Keratinocyte (primary cell): ENCODE measurements at regions not wholly inside any gene's neighbourhood (a gene's known extent, or its start where the extent isn't known, plus 50 kb on each side); places are given as distances from the start of the nearest gene placed in this dataset.
A peak's percentile ranks its signal among the peaks of the same experiment; 100 is the strongest.

ENCODE experiments used
- DNase-seq: peaks from one replicate; pipeline ENCODE4 v3.0.0-alpha.2; 2011; ENCODE audit warnings: low read depth, missing footprints, low spot score
- FAIRE-seq: peaks from 2 replicates; lab custom pipeline; 2011; peaks lifted over from hg19 to GRCh38; lab: Jason Lieb, UNC
- H2AFZ ChIP-seq: 2 replicates; pipeline ENCODE4 v1.6.0; 2012; ENCODE audit warnings: low read length, control low read depth, inconsistent platforms; ENCODE audit not compliant: control insufficient read depth
- H3K27ac ChIP-seq: 2 replicates; pipeline ENCODE4 v1.5.1; 2011; ENCODE audit warnings: low read length; ENCODE audit not compliant: control insufficient read depth, insufficient read depth
- H3K27me3 ChIP-seq: 3 replicates; pipeline ENCODE4 v1.6.0; 2011; ENCODE audit warnings: low read length; ENCODE audit not compliant: control insufficient read depth, insufficient read depth; ENCODE audit errors: extremely low read depth
- H3K36me3 ChIP-seq, 2 experiments: 2 replicates in 1 of 2; 3 replicates in 1 of 2; pipeline ENCODE4 v1.5.1; 2011; ENCODE audit warnings: low read length in 2 of 2, mild to moderate bottlenecking in 1 of 2; ENCODE audit not compliant: control insufficient read depth in 2 of 2, insufficient read depth in 2 of 2; ENCODE audit errors: extremely low read depth in 1 of 2
- H3K4me1 ChIP-seq: 3 replicates; pipeline ENCODE4 v1.5.1; 2011; ENCODE audit warnings: low read length; ENCODE audit not compliant: control insufficient read depth, insufficient read depth; ENCODE audit errors: extremely low read depth
- H3K4me2 ChIP-seq: 3 replicates; pipeline ENCODE4 v1.6.0; 2011; ENCODE audit warnings: low read depth, low read length; ENCODE audit not compliant: control insufficient read depth, insufficient read depth; ENCODE audit errors: extremely low read depth
- H3K4me3 ChIP-seq, 3 experiments: fragments of 200-600 bp in 1 of 3; sonication (generic) in 1 of 3; 2 replicates in 2 of 3; 3 replicates in 1 of 3; pipeline ENCODE4 v1.5.1; 2011 to 2016; ENCODE audit warnings: low read length in 3 of 3, mild to moderate bottlenecking in 3 of 3, control low read depth in 2 of 3, inconsistent platforms in 1 of 3, low read depth in 1 of 3, mixed read lengths in 1 of 3, mixed run types in 1 of 3, moderate library complexity in 1 of 3; ENCODE audit not compliant: control insufficient read depth in 2 of 3, insufficient read depth in 2 of 3; ENCODE audit errors: extremely low read depth in 1 of 3
- H3K79me2 ChIP-seq: 2 replicates; pipeline ENCODE4 v1.6.0; 2012; ENCODE audit warnings: low read length; ENCODE audit not compliant: control insufficient read depth, insufficient read depth
- H3K9ac ChIP-seq: 3 replicates; pipeline ENCODE4 v1.6.0; 2011; ENCODE audit warnings: low read length; ENCODE audit not compliant: control insufficient read depth, insufficient read depth; ENCODE audit errors: extremely low read depth
- H3K9me1 ChIP-seq: 3 replicates; pipeline ENCODE4 v1.6.0; 2011; ENCODE audit warnings: low read length; ENCODE audit not compliant: control insufficient read depth, insufficient read depth; ENCODE audit errors: extremely low read depth
- H3K9me3 ChIP-seq: 2 replicates; pipeline ENCODE4 v1.5.1; 2012; ENCODE audit warnings: low read depth, low read length; ENCODE audit not compliant: control insufficient read depth
- H4K20me1 ChIP-seq: 3 replicates; pipeline ENCODE4 v1.6.0; 2011; ENCODE audit warnings: low read length; ENCODE audit not compliant: control insufficient read depth, insufficient read depth; ENCODE audit errors: extremely low read depth
- EZH2 ChIP-seq: IDR thresholded peaks from one replicate; pipeline ENCODE4 v1.6.1; 2012; ENCODE audit warnings: inconsistent platforms, mild to moderate bottlenecking, low read length, moderate library complexity
- dilution Hi-C: fragments of 300-500 bp; cut with MboI; formaldehyde crosslinking; loops from one replicate; pipeline ENCODE4 v1.7.0; 2020; ENCODE audit warnings: low sequenced_read_pairs; ENCODE audit not compliant: extremely low pct_ligation_motif_present
- TF ChIP-seq, protein P1 (sequence below), 3 experiments: IDR thresholded peaks in 1 of 3; conservative IDR thresholded peaks in 1 of 3; optimal IDR thresholded peaks in 1 of 3; 2 replicates in 2 of 3; 3 replicates in 1 of 3; pipeline versions ENCODE3 to v1.5.1; 2011; ENCODE audit warnings: low read length in 3 of 3, mild to moderate bottlenecking in 3 of 3, moderate library complexity in 2 of 3, control low read depth in 1 of 3, inconsistent platforms in 1 of 3; ENCODE audit not compliant: insufficient read depth in 2 of 3; ENCODE audit errors: extremely low read depth in 1 of 3

DNA sequence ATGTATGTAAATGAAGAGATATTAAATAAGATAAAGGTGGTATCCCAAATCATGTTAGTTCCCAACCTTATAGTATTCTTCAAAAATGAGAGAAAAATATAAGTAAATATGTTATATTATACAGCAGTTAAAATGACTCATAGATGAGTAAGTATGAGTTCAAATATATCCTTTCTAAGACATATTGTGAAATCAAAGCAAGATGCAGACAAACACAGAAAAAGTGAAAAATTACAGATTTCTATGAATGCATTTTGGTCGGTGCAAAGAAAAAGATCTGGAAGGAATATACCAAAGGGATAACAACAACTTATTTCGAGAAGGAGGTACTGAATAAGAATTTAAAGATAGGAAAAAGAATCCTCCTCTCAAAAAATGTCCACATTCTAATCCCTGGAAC, 181.2 kb upstream of the TTC14 start:
- dilution Hi-C loops = no loop called here
- TF ChIP-seq, protein P1, sequence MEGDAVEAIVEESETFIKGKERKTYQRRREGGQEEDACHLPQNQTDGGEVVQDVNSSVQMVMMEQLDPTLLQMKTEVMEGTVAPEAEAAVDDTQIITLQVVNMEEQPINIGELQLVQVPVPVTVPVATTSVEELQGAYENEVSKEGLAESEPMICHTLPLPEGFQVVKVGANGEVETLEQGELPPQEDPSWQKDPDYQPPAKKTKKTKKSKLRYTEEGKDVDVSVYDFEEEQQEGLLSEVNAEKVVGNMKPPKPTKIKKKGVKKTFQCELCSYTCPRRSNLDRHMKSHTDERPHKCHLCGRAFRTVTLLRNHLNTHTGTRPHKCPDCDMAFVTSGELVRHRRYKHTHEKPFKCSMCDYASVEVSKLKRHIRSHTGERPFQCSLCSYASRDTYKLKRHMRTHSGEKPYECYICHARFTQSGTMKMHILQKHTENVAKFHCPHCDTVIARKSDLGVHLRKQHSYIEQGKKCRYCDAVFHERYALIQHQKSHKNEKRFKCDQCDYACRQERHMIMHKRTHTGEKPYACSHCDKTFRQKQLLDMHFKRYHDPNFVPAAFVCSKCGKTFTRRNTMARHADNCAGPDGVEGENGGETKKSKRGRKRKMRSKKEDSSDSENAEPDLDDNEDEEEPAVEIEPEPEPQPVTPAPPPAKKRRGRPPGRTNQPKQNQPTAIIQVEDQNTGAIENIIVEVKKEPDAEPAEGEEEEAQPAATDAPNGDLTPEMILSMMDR (optimal IDR thresholded peaks at IDR 0.05 in 1 of 3, IDR thresholded peaks at IDR 0.05 in 1 of 3, conservative IDR thresholded peaks at IDR 0.05 in 1 of 3; ENCODE audit: extremely low read depth in 1 of 3, insufficient read depth in 2 of 3, low read length in 3 of 3) = no peak
- no peak for TF ChIP-seq EZH2
- no peak overlapping the region for H3K4me3 ChIP-seq
- no peaks in the 10 kb centered on the region for H3K27me3 ChIP-seq
- peaks cover 15% of the 10 kb centered on the region for H3K4me1 ChIP-seq
- no peak for FAIRE-seq
- H4K20me1 ChIP-seq = no peaks in the 10 kb centered on the region
- peaks cover 7% of the 10 kb centered on the region for H3K79me2 ChIP-seq
- peak overlapping the region; percentile 2 for H3K4me2 ChIP-seq
- H3K36me3 ChIP-seq = no peaks in the 10 kb centered on the region
- DNase-seq = no peak
- H3K9ac ChIP-seq = no peak overlapping the region
- no peaks in the 10 kb centered on the region for H3K9me3 ChIP-seq
- peak overlapping the region; percentile 26 for H3K27ac ChIP-seq
- no peak overlapping the region for H2AFZ ChIP-seq
- H3K9me1 ChIP-seq = no peaks in the 10 kb centered on the region

GRCh38 chr3:180421221-180421620, 180.7 kb upstream of the TTC14 start:
- Histone ChIP-seq H3K27me3 (no peaks in the 10 kb centered on the region), H2AFZ (no peak overlapping the region), H3K36me3 (no peaks in the 10 kb centered on the region), H3K9me3 (no peaks in the 10 kb centered on the region), H3K27ac (no peak overlapping the region), H3K79me2 (peaks cover 7% of the 10 kb centered on the region), H3K9ac (no peak overlapping the region), H3K4me1 (peaks cover 13% of the 10 kb centered on the region), H3K9me1 (no peaks in the 10 kb centered on the region), H3K4me3 (no peak overlapping the region), H3K4me2 (no peak overlapping the region), H4K20me1 (no peaks in the 10 kb centered on the region)
- TF ChIP-seq EZH2 = no peak
- TF ChIP-seq, protein P1 (optimal IDR thresholded peaks at IDR 0.05 in 1 of 3, IDR thresholded peaks at IDR 0.05 in 1 of 3, conservative IDR thresholded peaks at IDR 0.05 in 1 of 3; ENCODE audit: extremely low read depth in 1 of 3, insufficient read depth in 2 of 3, low read length in 3 of 3) = no peak
- dilution Hi-C loops = no loop called here
- DNase-seq (no peak), FAIRE-seq (no peak)
